GM12892 (cell line): ENCODE measurements at regions not wholly inside any gene's neighbourhood (a gene's known extent, or its start where the extent isn't known, plus 50 kb on each side); places are given as distances from the start of the nearest gene placed in this dataset.

Experiments
- DNase-seq: peaks from one replicate; pipeline ENCODE4 v3.0.0; 2011; ENCODE audit not compliant: insufficient read length
- FAIRE-seq: peaks from 2 replicates; lab custom pipeline; 2011; peaks lifted over from hg19 to GRCh38; lab: Jason Lieb, UNC
- POLR2A ChIP-seq: IDR thresholded peaks from 2 replicates; pipeline ENCODE4 v1.6.1; 2011; ENCODE audit warnings: low read depth, low read length, control low read depth
- POLR2AphosphoS5 ChIP-seq: IDR thresholded peaks from 2 replicates; pipeline ENCODE4 v1.6.1; 2011; ENCODE audit warnings: low read depth, low read length, control low read depth
- TAF1 ChIP-seq: IDR thresholded peaks from 2 replicates; pipeline ENCODE4 v1.6.1; 2011; ENCODE audit warnings: low read depth, mild to moderate bottlenecking, control low read depth, low read length, borderline replicate concordance

DNA sequence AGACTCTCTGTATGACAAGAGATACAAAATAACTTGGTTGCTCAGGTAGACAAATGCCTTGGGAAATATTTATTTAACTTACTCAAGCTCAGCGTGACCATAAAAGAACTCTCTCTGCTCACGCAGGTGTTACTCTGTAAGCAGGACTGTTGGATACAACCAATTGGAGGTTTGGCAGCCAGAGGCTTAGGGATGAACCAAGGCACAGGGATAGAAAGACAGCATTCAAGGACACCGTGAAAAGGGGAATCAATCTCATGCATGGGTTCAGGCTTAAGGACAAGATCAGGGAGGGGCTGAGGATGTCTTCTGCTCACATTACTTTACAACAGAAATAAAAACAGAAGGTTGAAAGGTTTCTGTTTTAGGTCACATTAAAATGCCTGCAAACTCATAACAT, 389.0 kb upstream of the BRINP1 start:
- TF ChIP-seq POLR2A (no peak), POLR2AphosphoS5 (no peak), TAF1 (no peak)
- no peak for FAIRE-seq
- DNase-seq: no peak

DNA sequence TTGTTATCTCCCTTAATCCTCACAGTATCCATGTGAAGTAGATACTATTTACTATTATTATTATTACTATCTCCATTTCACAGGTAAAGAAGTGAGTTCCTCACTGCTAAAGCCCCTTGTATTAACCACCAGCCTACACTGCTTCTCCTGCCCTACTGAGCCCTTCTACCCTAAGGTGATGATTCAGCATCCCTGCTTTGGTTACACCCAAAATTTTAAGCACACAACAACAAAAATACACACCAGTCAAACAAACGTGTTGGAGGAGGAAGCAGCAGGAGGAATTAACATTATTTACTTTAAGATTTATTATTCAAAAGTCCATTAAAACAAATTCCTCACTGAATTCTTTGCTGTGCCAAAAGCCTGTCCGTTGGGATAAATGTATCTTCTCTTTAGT, 370.2 kb upstream of the BRINP1 start:
- DNase-seq (no peak), FAIRE-seq (no peak)
- TF ChIP-seq POLR2A: no peak
- TF ChIP-seq POLR2AphosphoS5: no peak
- no peak for TF ChIP-seq TAF1

DNA sequence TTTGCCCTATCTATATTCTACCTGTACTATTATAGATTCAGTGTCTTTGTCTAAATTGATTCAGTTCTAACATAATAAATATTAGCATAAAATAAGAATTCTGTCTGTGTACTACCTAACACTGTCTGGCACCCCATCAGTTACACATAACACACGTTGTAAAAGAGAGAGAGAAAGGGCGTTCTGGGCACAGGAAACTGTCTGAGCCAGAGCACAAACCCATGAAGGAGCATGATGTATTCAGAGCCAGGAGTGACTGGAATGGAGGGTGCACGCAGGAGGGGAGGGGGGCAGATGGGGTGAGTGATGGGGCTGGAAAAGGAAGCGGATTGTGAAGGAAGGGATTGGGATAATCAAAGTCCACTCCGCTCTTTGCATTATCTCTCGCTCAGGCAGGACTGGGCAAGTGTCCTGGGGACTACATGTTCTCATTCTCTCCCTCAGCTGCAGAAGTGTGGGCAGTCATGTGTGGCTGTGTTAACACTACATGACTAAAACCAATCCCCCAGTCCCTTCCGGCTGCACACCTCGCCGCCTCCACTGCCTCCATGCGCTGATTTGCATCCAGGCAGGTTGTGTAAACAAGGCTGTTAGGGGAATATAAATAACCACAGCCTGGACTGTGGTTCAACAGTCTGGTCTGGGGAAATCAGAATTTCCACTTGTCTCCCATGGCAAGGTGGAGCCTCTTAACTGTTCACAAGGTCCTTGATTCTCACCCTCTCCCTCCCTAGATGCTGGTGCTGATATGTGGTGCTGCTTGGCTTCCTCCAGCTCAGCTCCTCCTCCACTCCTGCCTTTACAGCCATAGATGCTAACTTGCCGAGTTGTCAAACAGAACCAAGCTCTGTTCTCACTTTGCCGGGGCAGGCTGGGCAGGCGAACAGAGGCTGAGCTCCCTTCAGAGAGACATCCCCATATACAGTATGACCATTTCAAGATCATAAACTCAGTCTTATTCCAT, 367.5 kb upstream of the BRINP1 start:
- peak; percentile 91 for FAIRE-seq
- no peak for DNase-seq

DNA sequence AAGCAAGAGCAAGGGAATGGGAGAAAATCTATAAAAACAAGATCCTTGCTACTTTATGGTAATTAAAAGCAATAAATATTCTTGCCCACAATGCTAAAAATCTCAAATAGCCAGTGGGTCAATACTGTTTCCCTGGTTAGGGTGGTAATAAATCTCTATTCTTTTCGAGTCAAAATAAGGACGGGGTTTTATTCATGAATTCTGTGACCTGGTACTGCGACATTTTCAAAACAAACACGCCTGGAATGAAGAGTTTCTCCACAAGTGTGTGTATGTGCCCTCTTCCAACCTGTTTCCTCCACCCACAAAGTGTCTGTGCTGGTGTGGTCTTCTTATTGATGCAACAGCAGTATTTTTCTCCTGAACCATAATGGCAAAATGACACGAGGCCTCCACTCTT, 358.8 kb upstream of the BRINP1 start:
- no peak for DNase-seq
- no peak for TF ChIP-seq POLR2AphosphoS5
- TF ChIP-seq TAF1: no peak
- no peak for TF ChIP-seq POLR2A
- FAIRE-seq: no peak

More for the DNA sequence above, 367.5 kb upstream of the BRINP1 start:
- TF ChIP-seq POLR2A (no peak), POLR2AphosphoS5 (no peak), TAF1 (no peak)

DNA sequence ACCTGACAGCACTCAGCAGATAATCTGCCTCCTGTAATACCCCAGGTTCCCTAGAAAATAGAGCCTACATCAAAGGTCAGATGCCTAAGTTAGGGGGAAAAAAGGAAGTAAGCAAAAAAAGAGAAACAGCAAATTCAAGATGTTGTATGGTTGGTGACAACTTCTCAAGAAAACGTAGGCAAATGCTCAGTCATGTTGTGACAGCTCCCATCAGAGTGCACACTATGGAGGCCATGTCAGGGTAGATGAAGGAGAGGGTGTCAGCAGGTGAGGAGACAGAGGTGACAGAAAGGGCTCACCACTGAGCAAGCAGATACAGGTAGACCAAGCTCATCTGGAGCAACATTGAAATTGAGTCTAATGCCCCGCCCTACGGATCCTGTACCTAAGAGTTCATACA, 356.8 kb upstream of the BRINP1 start:
- no peak for FAIRE-seq
- no peak for TF ChIP-seq POLR2A
- no peak for TF ChIP-seq POLR2AphosphoS5
- no peak for TF ChIP-seq TAF1

DNA sequence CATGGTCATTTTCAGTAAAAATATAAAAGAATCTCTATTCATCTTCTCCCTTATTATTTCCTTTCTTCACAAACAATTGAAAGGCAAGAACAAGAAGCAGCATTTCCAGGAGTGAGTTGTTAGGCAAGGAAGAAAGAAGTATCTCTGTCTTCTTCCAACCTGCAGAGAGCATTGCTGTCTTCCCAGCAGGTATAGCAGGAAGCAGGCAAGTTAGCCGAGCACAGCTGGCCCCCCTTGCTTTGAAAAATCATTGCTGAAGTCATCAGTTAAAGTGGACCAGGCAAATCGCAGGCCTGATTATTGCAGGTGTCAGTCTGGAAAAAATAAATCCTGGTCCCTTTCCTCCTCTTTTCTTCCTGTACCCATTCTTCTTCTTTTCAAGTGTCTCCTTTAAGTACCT, 353.1 kb upstream of the BRINP1 start:
- FAIRE-seq (no peak), DNase-seq (no peak)
- TF ChIP-seq TAF1 (no peak), POLR2AphosphoS5 (no peak), POLR2A (no peak)

More for the DNA sequence above, 356.8 kb upstream of the BRINP1 start:
- DNase-seq: no peak

DNA sequence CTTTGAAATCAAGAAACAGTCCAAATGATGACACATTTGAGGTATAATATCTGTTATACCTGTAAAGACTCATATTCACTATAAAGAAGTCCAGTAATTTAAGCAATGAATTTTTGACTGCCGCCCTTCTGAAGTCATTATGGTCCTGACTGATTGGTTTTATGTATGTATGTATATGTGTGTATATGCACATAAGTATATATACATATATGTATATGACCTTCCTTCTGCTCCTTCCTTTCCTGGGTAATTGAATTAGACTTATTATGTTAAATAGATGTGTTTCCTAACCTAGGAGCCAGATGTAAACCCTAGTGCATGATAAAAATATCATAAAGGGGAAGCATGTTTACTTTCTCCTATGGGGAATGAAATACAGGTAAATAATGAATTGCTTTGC, 343.1 kb upstream of the BRINP1 start:
- TF ChIP-seq POLR2AphosphoS5 (no peak), POLR2A (no peak), TAF1 (no peak)
- DNase-seq (no peak), FAIRE-seq (no peak)

DNA sequence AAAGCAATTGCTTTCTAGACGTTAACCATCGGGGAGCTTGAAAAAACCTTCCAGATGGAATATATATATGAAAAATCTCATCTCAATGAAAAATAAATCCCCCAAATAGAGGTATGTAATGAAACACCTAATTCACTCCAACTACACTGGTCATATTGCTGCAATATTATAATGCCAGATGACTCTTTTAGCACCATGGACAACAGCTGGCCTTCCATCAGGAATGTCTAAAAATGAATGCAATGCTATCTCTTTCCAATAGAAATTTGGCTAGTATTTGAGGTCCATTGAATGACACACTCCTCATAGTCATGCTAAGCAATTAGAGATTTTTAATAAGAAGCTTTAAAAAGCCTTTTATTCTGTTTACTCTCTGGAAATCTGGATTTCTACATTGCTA, 340.2 kb upstream of the BRINP1 start:
- no peak for TF ChIP-seq POLR2AphosphoS5
- no peak for TF ChIP-seq TAF1
- TF ChIP-seq POLR2A: no peak
- FAIRE-seq (no peak), DNase-seq (no peak)

DNA sequence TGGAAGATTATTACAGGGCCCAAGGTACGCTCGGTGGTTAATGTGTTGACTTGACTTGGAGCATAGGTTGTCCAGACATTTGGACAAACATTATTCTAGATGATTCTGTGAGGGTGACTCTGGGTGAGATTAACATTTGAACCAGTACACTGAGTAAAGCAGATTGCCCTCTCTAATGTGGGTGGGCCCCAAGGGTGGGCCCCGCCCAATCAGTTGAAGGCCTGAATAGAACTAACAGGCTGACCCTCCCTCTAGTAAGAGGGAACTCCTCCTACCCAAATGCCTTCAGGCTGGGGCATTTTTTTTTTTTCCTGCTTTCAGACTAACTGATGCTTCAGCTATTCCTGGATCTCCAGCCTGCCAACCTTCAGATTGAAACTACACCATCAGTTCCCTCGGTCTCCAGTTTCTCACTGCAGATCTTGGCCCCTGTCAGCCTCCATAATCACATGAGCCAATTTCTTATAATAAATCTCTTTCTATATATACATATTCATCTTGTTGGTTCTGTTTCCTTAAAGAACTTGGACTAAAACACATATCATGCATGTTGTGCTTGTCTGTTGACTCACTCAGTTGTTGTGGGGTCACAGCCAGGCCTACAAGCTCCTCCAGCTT, 338.1 kb upstream of the BRINP1 start:
- TF ChIP-seq POLR2AphosphoS5: no peak
- no peak for TF ChIP-seq POLR2A
- TF ChIP-seq TAF1: no peak
- DNase-seq (no peak), FAIRE-seq (no peak)

DNA sequence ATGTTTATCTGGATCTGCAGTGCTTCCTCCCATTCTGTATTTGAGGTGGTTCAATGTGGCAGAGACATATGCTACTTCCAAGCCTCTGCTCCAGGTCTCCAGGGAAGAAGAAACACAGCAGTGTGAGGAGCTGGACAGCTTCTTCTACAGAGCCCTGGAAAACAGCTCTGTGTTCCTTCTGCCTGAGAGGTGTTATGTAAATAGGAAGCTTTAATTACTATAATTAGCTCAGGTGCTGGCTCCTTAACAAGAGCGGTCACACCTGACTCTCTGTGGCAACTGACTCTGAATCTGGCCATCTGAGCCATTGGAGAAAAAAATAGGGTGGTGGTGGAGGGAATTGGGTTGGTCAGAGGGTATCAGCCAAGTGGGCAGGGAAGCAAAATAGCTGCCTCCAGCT, 332.4 kb upstream of the BRINP1 start:
- DNase-seq (no peak), FAIRE-seq (no peak)
- no peak for TF ChIP-seq POLR2AphosphoS5
- no peak for TF ChIP-seq POLR2A
- TF ChIP-seq TAF1: no peak

DNA sequence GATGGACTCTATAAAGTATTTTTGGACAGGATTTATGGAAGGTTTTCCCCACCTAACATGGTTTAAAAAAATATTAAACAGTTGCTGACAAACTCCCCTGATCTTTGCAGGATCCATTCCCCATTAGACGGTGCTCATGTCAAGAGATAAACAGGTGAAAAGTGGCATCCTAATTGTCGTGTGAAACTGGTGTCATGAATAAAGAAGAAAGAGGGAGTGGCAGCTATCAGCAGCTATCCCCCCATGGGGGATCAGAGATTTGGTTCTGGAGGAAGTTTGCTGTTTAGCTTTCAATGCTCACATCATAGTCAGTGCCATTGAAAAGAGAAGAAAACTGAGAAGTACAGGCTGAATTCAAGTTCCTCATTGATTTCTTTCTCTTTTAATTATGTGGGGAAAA, 329.3 kb upstream of the BRINP1 start:
- DNase-seq (no peak), FAIRE-seq (no peak)
- TF ChIP-seq TAF1 (no peak), POLR2A (no peak)

DNA sequence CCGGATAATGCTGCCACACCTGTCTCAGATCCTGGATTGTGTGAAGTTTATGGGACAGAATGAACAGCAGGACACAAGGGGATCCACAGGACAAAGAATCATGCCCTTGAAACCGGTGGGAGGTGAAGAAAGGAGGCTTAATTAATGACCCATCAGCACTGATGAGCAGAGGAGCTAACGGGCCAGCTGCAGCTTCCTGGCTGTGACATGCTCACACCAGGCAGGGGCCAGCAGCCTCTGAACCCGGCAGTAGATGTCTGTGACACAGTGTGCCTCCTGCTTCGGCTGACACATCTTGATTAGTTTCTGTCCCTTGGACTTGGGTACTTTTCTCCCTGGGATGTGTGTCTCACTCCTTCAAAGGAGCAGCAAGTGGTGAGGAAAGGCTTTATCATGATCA, 328.8 kb upstream of the BRINP1 start:
- DNase-seq: no peak
- TF ChIP-seq TAF1 (no peak), POLR2AphosphoS5 (no peak), POLR2A (no peak)
- FAIRE-seq: no peak
